OCI-LY7 (cell line): ENCODE measurements at regions not wholly inside any gene's neighbourhood (a gene's known extent, or its start where the extent isn't known, plus 50 kb on each side); places are given as distances from the start of the nearest gene placed in this dataset.

Source experiments
- BruUV-seq: library from RNA; stranded (reverse); fragments of 400-500 nt; replicated peaks from 2 replicates; lab custom pipeline; 2021; lab: Mats Ljungman, UMichigan
- CTCF ChIA-PET: fragments of 300-600 bp; sonication (Branson Sonifier 250); formaldehyde crosslinking; loops from one replicate; lab custom pipeline; 2022; ENCODE audit warnings: antibody characterized with exemption; ENCODE audit not compliant: unreplicated experiment; lab: Charles Lee
- POLR2A ChIA-PET: fragments of 300-600 bp; sonication (Branson Sonifier 250); formaldehyde crosslinking; loops from one replicate; lab custom pipeline; 2022; ENCODE audit warnings: antibody characterized with exemption; lab: Charles Lee
- DNase-seq: peaks from one replicate; pipeline ENCODE4 v3.0.0-alpha.2; 2015; ENCODE audit warnings: low spot score
- H2AFZ ChIP-seq: fragments of 200-600 bp; sonication (generic), shearing (Covaris generic); 2 replicates; pipeline ENCODE4 v1.6.1; 2014; ENCODE audit warnings: mild to moderate bottlenecking, antibody characterized with exemption, low read length, moderate library complexity
- H3K27ac ChIP-seq: fragments of 200-600 bp; sonication (generic); 2 replicates; pipeline ENCODE4 v1.5.1; 2014; ENCODE audit warnings: mixed run types, low read depth, mild to moderate bottlenecking, moderate library complexity, low read length, inconsistent platforms; ENCODE audit not compliant: poor library complexity, severe bottlenecking
- H3K36me3 ChIP-seq: fragments of 200-600 bp; sonication (generic); 2 replicates; pipeline ENCODE4 v1.6.1; 2014; ENCODE audit warnings: mild to moderate bottlenecking, antibody characterized with exemption, low read length, moderate library complexity, mixed read lengths; ENCODE audit not compliant: insufficient read depth
- H3K4me1 ChIP-seq: fragments of 200-600 bp; sonication (generic); 2 replicates; pipeline ENCODE4 v1.5.1; 2014; ENCODE audit warnings: mild to moderate bottlenecking, low read length; ENCODE audit not compliant: insufficient read depth, poor library complexity, severe bottlenecking
- H3K4me2 ChIP-seq: fragments of 200-600 bp; sonication (generic); 2 replicates; pipeline ENCODE4 v1.6.1; 2014; ENCODE audit warnings: mild to moderate bottlenecking, low read length
- H3K4me3 ChIP-seq: fragments of 200-600 bp; sonication (generic); 2 replicates; pipeline ENCODE4 v1.5.1; 2014; ENCODE audit warnings: mild to moderate bottlenecking, low read depth, low read length; ENCODE audit not compliant: poor library complexity, severe bottlenecking
- H3K79me2 ChIP-seq: fragments of 200-600 bp; sonication (generic); 2 replicates; pipeline ENCODE4 v1.6.1; 2016; ENCODE audit warnings: low read depth, mild to moderate bottlenecking, low read length, moderate library complexity, mixed read lengths; ENCODE audit not compliant: insufficient read depth
- H3K9me2 ChIP-seq: fragments of 200-600 bp; sonication (generic); 2 replicates; pipeline ENCODE4 v1.6.1; 2016; ENCODE audit warnings: mild to moderate bottlenecking, low read length, mixed read lengths; ENCODE audit not compliant: insufficient read depth
- H3K9me3 ChIP-seq: fragments of 200-600 bp; sonication (generic); 2 replicates; pipeline ENCODE4 v1.6.1; 2014; ENCODE audit warnings: mild to moderate bottlenecking, mixed run types, low read length, mixed read lengths
- H4K20me1 ChIP-seq: fragments of 200-600 bp; sonication (generic); 2 replicates; pipeline ENCODE4 v1.6.1; 2014; ENCODE audit warnings: mild to moderate bottlenecking, antibody characterized with exemption, low read length, moderate library complexity, mixed read lengths; ENCODE audit not compliant: insufficient read depth
- CTCF ChIP-seq: fragments of 200-600 bp; sonication (generic); conservative IDR thresholded peaks from 2 replicates; pipeline ENCODE4 v1.5.1; 2014; ENCODE audit warnings: mild to moderate bottlenecking, antibody characterized with exemption, low read length, moderate library complexity, mixed read lengths
- EZH2phosphoT487 ChIP-seq: fragments of 200-600 bp; sonication (generic); IDR thresholded peaks from 2 replicates; pipeline ENCODE4 v1.6.1; 2018; ENCODE audit warnings: low read depth, borderline replicate concordance, mild to moderate bottlenecking, mixed run types, antibody characterized with exemption, low read length, moderate library complexity, mixed read lengths
- intact Hi-C: fragments of 100-400 bp; cut with micrococcal nuclease; formaldehyde crosslinking; loops from one replicate; pipeline ENCODE4 v1.10.0; 2022; ENCODE audit not compliant: unreplicated experiment

GRCh38 chr10:10039595-10039994 is 978.1 kb upstream of the CELF2 start:
- Histone ChIP-seq H3K4me3 (no peak overlapping the region), H3K27ac (no peak overlapping the region), H3K79me2 (no peaks in the 10 kb centered on the region), H4K20me1 (no peaks in the 10 kb centered on the region), H3K9me2 (no peaks in the 10 kb centered on the region), H3K9me3 (no peaks in the 10 kb centered on the region; the same call in 1 of the 2 replicates), H3K4me1 (peaks cover 29% of the 10 kb centered on the region), H3K36me3 (no peaks in the 10 kb centered on the region), H3K4me2 (no peak overlapping the region), H2AFZ (no peak overlapping the region)
- TF ChIP-seq EZH2phosphoT487 (no peak), CTCF (no peak)
- ChIA-PET CTCF (no interaction called here), POLR2A (interaction anchor here (1.2 kb wide), 1 partner anchor 337 kb away, joined by 4 read pairs; no protein-coding TSS in a partner anchor)
- BruUV-seq: no TSS peak
- intact Hi-C loops: no loop called here
- DNase-seq: no peak

- TF ChIP-seq EZH2phosphoT487 (no peak), CTCF (no peak)
Observed at GRCh38 chr10:10043083-10043482, 974.6 kb upstream of the CELF2 start.

More at GRCh38 chr10:10043083-10043482, 974.6 kb upstream of the CELF2 start:
- H3K4me1 ChIP-seq: peaks cover 56% of the 10 kb centered on the region
- H3K4me3 ChIP-seq: no peak overlapping the region
- H3K79me2 ChIP-seq: peaks cover 19% of the 10 kb centered on the region
- H4K20me1 ChIP-seq: no peaks in the 10 kb centered on the region
- BruUV-seq: no TSS peak
- no peaks in the 10 kb centered on the region; the same call in 1 of the 2 replicates for H3K9me3 ChIP-seq
- H3K4me2 ChIP-seq: no peak overlapping the region
- intact Hi-C loops: no loop called here
- no peak overlapping the region for H3K27ac ChIP-seq
- CTCF ChIA-PET: no interaction called here
- no peak for DNase-seq
- POLR2A ChIA-PET: interaction anchor here (0.5 kb wide), 1 partner anchor 40 kb away, joined by 3 read pairs; no protein-coding TSS in a partner anchor
- H2AFZ ChIP-seq: peak overlapping the region; percentile 72; the same call in 1 of the 2 replicates
- peaks cover 8% of the 10 kb centered on the region for H3K36me3 ChIP-seq
- no peaks in the 10 kb centered on the region for H3K9me2 ChIP-seq
